Thoracic aorta (tissue), 2 donors: ENCODE measurements at regions not wholly inside any gene's neighbourhood (a gene's known extent, or its start where the extent isn't known, plus 50 kb on each side); places are given as distances from the start of the nearest gene placed in this dataset.

ENCODE experiments used
- ATAC-seq: fragments of 150-250 bp; one replicate; pipeline ENCODE4 v1.8.0; 2017; ENCODE audit warnings: low read depth; ENCODE audit not compliant: insufficient number of reproducible peaks, low FRiP score
- DNase-seq: peaks from one replicate; pipeline ENCODE4 v3.0.0-alpha.2; 2020; ENCODE audit warnings: low spot score
- H3K27ac ChIP-seq, 2 donors: fragments of 200-600 bp; sonication (generic); 1 replicate in 1 of 2; 2 replicates in 1 of 2; pipeline ENCODE4 v1.5.1; 2016; ENCODE audit warnings: mild to moderate bottlenecking in 2 of 2, moderate library complexity in 2 of 2
- H3K27me3 ChIP-seq: fragments of 200-600 bp; sonication (generic); replicated peaks from 2 replicates; pipeline ENCODE4 v1.6.0; 2016; ENCODE audit warnings: mild to moderate bottlenecking; ENCODE audit not compliant: insufficient read depth
- H3K36me3 ChIP-seq: fragments of 200-600 bp; sonication (generic); one replicate; pipeline ENCODE4 v1.5.1; 2016
- H3K4me1 ChIP-seq, 2 donors: fragments of 200-600 bp; sonication (generic); 1 replicate in 1 of 2; 2 replicates in 1 of 2; pipeline versions ENCODE4 v1.5.1 to v1.6.0; 2016; ENCODE audit warnings: low read depth in 2 of 2, mild to moderate bottlenecking in 1 of 2; ENCODE audit not compliant: control insufficient read depth in 1 of 2
- H3K4me3 ChIP-seq: fragments of 200-600 bp; sonication (generic); 2 replicates; pipeline ENCODE4 v1.5.1; 2016; ENCODE audit warnings: mild to moderate bottlenecking
- H3K9me3 ChIP-seq: fragments of 200-600 bp; sonication (generic); 2 replicates; pipeline ENCODE4 v1.5.1; 2016
- TF ChIP-seq, protein P1 (sequence below): fragments of 200-600 bp; sonication (generic); IDR thresholded peaks from one replicate; pipeline ENCODE4 v1.5.1; 2019; ENCODE audit warnings: antibody characterized with exemption

GRCh38 chr13:95492044-95492801 lies 60.3 kb upstream of the CLDN10 start:
- Histone ChIP-seq H3K36me3 (no peaks in the 10 kb centered on the region), H3K4me1 (no peaks in the 10 kb centered on the region), H3K9me3 (no peaks in the 10 kb centered on the region), H3K27ac (no peak overlapping the region), H3K27me3 (no peaks in the 10 kb centered on the region), H3K4me3 (no peak overlapping the region)
- no peak for ATAC-seq
- TF ChIP-seq, protein P1, sequence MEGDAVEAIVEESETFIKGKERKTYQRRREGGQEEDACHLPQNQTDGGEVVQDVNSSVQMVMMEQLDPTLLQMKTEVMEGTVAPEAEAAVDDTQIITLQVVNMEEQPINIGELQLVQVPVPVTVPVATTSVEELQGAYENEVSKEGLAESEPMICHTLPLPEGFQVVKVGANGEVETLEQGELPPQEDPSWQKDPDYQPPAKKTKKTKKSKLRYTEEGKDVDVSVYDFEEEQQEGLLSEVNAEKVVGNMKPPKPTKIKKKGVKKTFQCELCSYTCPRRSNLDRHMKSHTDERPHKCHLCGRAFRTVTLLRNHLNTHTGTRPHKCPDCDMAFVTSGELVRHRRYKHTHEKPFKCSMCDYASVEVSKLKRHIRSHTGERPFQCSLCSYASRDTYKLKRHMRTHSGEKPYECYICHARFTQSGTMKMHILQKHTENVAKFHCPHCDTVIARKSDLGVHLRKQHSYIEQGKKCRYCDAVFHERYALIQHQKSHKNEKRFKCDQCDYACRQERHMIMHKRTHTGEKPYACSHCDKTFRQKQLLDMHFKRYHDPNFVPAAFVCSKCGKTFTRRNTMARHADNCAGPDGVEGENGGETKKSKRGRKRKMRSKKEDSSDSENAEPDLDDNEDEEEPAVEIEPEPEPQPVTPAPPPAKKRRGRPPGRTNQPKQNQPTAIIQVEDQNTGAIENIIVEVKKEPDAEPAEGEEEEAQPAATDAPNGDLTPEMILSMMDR: no peak
- DNase-seq: no peak

GRCh38 chr13:95494082-95494681 lies 58.3 kb upstream of the CLDN10 start:
- H3K4me3 ChIP-seq: no peak overlapping the region
- no peak overlapping the region for H3K27ac ChIP-seq
- DNase-seq: no peak
- H3K9me3 ChIP-seq: no peaks in the 10 kb centered on the region
- TF ChIP-seq, protein P1: peak; percentile 74
- no peaks in the 10 kb centered on the region for H3K27me3 ChIP-seq
- peaks cover 0 to 9% of the 10 kb centered on the region in 2 donors for H3K4me1 ChIP-seq
- no peak for ATAC-seq
- H3K36me3 ChIP-seq: no peaks in the 10 kb centered on the region

DNA sequence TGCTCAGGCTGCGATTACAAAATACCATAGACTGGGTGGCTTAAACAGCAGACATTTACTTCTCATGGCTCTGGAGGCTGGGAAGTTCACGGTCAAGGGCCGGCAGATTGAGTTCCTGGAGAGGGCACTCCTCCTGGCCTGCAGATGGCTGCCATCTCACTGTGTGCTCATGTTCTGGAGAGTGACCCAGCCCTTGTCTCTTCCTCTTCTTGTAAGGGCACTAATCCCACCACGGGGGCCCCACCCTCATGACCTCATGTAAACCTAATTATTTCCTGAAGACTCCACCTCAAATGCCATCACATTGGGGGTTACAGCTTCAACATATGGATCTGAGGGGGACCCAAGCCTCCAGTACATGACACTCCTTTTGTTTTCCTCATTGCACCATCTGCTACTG lies 56.0 kb upstream of the CLDN10 start:
- Histone ChIP-seq H3K27ac (no peak overlapping the region), H3K27me3 (no peaks in the 10 kb centered on the region), H3K36me3 (no peaks in the 10 kb centered on the region), H3K4me1 (peaks cover 0 to 9% of the 10 kb centered on the region in 2 donors), H3K4me3 (no peak overlapping the region), H3K9me3 (no peaks in the 10 kb centered on the region)
- ATAC-seq: no peak
- TF ChIP-seq, protein P1: no peak
- DNase-seq: no peak

- ATAC-seq (no peak), DNase-seq (no peak)
- Histone ChIP-seq H3K4me3 (no peak overlapping the region), H3K27me3 (no peaks in the 10 kb centered on the region), H3K4me1 (peaks cover 0 to 9% of the 10 kb centered on the region in 2 donors), H3K36me3 (no peaks in the 10 kb centered on the region), H3K27ac (no peak overlapping the region), H3K9me3 (no peaks in the 10 kb centered on the region)
- TF ChIP-seq, protein P1: no peak
Measured at GRCh38 chr13:95497381-95497807, 55.1 kb upstream of the CLDN10 start.

DNA sequence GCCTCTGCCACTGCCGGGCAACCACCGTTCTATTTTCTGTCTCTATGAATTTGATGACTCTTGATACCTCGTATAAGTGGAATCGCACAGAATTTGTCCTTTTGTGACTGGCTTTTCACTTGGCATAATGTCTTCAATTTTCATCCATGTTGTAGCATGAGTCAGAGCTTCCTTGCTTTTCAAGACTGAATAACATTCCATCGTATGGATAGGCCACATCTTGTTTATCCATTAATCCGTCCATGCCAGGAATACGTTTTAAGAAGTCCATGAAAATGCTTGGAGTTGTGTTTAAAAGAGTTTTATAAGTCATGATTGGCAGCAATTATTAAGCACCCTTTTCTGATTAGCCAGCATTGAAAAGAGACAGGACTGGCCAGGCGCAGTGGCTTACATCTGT lies 53.6 kb upstream of the CLDN10 start:
- H3K27ac ChIP-seq: no peak overlapping the region
- H3K27me3 ChIP-seq: no peaks in the 10 kb centered on the region
- ATAC-seq (no peak), DNase-seq (no peak)
- H3K9me3 ChIP-seq: no peaks in the 10 kb centered on the region
- no peak overlapping the region for H3K4me3 ChIP-seq
- H3K36me3 ChIP-seq: no peaks in the 10 kb centered on the region
- H3K4me1 ChIP-seq: peaks cover 0 to 9% of the 10 kb centered on the region in 2 donors
- TF ChIP-seq, protein P1: no peak
